ENCODE measurements at regions not wholly inside any gene's neighbourhood (a gene's known extent, or its start where the extent isn't known, plus 50 kb on each side); places are given as distances from the start of the nearest gene placed in this dataset.

DNA sequence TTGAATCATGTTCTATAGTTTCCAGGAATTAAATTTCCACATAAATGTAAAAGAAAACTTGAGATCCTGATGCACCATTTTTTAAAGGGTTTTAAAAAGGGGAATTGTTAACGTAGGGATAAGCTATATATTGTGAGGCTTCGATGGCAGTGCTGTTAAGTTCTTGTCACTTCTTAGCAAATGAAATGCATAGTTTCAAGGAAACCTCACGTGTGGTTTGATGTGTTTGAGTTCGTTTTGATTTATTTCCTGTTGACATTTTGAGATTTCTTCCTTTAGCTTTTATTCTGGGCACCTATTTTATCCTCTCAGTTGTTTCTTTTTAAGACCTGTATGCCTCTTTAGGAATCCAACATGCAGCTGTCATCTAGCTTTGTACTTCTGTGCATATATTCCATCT lies 301.0 kb downstream of the DOCK8 start:
- no peak for DNase-seq

DNA sequence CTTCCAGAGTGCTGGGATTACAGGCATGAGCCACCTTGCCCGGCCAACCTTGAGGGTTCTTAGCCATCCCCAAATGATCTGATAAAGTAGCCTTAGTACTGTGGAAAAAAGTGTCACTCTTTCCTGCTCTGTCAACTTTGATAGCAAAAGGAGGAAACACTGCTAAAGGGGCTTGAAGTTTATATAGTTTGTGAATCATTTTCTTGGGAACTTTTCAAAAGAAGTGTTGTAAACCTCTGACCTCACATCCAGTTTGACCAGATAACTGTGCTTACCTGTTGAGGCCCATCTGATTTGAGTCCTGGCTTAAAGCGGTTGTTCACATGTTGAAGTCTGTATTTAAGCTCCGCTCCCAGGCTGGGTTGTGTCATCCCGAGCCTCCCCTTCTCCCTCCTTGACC lies 303.3 kb downstream of the DOCK8 start:
- DNase-seq = no peak

DNA sequence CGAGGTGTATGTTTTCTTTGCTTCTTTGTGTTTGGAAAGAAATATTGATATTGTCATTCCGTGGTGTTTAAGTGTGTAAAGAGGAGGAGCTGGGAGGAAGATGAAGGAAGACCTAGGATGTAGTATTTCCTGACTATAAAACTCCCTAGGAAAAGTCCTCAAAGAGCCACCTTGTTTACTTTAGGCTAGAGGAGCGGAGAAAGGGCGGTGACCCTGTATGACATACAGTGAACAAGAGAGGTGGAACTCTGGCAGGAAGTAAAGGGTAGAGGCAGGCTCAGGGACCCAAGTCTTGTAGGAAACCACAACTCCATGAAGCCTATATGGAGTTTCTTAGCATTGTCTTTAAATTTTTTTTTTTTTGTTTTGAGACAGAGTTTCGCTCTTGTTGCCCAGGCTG lies 303.9 kb downstream of the DOCK8 start:
- DNase-seq = no peak

DNA sequence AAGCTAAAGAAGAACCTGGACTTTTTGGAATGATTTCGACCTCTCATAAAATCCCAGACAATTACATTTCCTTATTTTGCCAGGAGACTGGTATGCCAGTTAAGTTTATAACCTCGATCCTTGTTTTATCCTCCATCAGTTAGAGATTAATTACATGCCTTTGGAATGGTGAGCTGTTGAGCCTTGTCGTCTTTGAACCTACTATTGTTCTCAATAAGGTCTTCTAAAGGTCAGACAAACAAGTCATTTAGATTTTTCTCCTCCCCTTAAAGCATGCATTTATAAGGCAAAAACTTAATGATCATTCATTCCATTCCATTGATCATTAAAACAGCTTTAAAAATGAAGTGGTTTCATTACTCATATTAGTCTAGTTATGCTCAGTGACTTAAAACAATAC lies 304.9 kb downstream of the DOCK8 start:
- DNase-seq = no peak

DNA sequence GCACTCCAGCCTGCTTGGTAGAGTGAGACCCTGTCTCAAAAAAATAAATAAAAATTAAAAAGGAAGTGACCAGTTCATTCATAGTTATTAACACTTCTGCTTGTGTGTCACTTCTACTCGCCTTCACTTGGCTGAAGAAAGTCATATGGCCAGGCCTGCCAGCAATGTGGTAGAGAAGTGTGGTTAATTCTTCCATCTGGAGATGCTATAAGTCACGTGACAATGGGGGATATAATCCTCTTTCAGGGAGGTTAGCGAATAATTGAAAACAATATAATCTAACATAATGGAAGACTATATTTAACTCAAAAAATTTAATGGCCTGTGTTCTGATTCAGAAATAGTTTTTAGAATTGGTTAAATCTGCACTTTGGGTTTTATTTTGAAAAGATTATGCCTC lies 305.6 kb downstream of the DOCK8 start:
- no peak for DNase-seq

DNA sequence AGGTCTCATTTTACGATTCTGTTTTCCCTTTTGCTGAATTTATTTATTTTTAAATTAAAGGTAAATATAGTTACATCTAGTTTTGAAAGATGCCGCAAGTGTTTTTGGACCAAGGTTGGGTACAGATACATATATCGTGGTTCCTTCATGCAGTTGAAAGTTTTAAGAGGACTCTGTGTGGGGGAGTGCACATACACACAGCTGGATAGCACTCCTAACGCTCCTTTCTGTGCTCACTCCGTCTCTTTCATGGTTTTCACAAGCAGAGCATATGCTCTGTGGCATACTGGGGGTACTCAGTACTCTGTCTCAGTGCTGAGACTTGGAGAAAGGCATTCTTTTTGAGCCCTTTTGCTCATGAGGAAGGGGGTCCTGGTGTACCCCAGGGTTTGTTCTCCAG lies 307.5 kb downstream of the DOCK8 start:
- DNase-seq = no peak

DNA sequence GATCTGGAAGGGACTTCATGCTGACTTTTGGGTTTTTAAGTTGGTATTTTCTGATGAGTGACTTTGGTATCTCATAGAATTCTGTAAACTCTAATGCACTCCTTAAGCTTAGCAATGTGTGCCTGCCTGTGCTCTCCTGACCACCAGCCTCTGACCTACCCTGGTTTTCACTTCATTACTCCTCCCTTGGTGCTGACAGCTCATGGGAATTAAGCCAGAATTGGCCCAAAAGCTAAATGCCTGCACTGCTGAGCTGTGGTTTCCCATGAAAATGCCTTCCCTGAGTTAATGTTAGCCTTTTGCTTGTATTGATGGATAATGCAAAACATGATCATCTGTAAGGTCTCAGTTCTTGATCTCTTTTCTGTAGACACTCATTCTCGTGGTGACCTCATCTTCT lies 308.0 kb downstream of the DOCK8 start:
- no peak for DNase-seq

DNA sequence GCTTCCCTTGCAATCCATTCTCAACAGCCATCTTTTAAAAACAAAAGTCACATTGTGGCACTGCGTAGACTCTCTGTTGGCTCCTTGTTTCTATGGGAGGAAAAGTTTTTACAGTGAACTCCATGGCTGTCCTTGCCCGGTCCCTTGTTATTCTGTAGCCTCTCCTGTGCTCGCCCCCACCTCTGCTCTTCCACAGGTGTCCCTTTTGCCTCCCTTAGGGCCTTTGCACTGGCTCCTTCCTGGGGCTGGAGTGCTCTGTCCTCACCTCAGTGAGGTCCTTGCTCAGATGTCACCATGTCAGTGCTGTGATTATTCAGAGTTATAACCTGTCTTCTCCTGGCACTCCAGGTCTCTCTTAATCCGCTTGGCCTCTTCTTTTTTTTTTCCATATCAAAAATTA lies 308.8 kb downstream of the DOCK8 start:
- no peak for DNase-seq

DNA sequence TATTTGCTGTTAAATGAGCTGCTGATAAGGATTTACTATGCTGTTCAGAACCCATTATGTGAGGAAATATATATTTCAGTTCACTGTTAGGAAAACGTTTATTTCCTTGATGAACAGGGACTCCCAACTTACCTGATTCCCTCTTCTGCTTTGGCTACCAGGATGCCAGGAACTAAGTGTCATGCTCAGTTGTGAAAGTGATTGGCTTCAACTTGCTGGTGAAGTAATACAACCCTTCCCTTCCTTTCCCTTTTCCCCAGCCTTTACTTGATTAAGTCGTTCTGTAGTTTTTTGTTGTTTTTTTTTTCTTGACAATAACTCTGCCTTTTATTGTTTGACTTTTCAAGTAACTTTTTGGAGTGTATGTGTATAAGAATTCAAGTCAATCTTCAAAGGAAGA lies 309.3 kb downstream of the DOCK8 start:
- no peak for DNase-seq

DNA sequence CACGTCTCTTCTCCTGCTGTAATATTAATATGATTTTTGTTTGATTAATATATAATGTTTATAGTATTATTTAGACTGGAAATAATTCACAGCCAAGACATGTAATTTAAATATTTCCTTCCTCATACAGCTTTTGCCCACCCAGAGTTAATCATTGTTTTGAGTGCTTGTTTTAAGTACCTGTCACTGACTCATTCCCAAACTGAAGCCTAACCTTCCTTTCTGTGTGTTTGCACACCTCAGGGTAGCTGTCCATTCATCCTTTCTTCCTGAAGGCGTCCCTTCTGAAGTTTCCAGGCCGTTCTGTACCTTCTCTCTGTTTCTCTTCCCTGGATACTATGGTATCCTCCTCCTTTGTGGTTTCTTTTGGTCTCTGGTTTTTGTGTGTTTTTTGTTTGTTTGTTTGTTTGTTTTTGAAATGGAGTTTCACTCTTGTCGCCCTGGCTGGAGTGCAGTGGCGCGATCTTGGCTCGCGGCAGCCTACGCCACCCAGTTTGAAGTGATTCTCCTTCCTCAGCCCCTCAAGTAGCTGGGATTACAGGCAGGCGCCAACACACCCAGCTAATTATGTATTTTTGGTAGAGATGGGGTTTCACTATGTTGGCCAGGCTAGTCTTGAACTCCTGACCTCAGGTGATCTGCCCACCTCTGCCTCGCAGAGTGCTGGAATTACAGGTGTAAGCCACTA lies 312.4 kb downstream of the DOCK8 start:
- DNase-seq = no peak

DNA sequence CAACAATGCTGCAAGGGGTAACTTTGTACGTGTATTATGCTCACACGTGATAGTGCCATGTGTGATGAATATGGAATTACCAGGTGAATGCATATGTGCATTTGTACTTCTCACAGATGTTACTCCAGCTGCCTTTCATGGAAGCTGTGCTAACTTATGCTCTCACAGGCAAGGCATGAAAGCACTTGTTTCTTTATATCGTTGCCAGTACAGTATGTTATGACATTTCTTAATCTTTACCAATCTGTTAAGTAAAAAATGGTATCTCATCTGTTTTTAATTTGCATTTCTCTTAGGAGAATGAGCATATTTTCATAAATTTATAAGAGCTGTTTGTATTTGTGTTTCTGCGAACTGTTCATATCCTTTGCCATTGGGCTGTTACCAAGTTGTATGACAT lies 311.8 kb upstream of the DMRT1 start:
- no peak for DNase-seq

DNA sequence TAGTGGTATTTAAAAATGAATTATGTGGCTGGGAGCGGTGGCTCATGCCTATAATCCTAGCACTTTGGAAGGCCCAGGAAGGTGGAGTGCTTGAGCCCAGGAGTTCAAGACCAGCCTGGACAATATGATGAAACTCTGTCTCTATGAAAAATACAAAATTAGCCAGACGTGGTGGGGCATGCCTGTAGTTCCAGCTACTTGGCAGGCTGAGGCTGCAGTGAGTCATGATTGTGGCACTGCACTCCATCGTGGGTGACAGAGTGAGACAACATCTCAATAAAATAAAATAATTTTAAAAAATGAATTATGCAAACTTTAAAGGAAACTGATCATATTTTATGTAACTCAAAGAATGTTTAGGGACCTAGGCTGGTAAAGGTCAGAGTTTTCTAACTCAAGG lies 310.8 kb upstream of the DMRT1 start:
- DNase-seq = no peak

DNA sequence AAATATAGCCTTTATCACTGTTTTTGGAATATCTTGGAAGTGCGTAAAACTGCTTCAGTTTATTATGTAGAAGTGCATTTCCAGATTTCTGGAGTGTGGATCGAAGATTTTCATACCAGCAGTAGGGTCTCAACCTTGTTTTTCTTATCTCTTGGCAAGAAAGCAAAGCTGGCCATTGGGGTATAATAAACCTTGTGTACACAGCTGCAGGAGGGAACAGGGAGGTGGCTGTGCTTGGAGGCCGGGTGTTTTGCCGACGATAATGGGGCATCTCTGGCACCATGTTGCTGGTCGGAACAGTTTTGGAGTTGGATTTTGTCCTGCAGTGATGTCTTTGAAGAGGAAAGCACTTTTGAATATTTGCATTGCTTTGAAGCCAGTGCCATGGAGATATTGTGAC lies 308.8 kb upstream of the DMRT1 start:
- DNase-seq = no peak

DNA sequence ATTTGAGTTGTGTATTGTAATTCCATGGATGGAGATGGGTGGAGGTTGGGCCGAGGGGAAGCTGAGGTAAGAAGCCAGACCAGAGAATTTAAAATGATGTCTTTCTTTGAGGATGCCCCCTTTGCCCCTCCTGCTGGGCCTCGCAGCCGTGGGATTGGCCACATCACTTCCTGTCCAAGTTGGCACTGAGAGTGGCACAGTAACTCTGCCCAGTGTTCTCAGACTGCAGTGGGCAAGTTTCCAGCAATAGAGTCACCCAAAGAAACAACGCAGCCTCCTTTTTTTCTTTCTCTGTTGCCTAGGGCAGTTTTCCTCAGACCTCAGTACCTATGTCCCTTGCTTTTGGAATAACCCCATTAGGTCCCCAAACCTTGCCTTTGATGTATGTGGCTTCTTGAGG lies 306.6 kb upstream of the DMRT1 start:
- no peak for DNase-seq

DNA sequence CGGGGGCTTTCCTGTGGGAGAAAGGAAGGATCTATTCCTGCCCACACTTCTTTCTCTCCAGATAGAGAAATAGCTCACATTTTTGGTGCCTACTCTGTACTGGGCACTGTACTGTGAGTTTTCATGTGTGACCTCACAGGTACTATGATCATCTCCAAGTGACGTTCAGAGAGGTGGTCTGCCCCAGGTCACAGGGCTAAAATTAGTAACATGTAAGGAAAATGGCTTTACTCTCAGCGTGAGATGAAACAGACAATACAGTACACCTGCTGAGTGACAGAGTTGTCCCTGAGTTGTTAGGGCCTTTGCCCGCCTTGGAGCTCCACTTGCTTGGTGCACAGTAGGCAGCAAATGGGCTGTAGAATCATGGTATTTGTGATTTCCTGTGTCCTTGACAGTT lies 306.1 kb upstream of the DMRT1 start:
- DNase-seq = no peak

DNA sequence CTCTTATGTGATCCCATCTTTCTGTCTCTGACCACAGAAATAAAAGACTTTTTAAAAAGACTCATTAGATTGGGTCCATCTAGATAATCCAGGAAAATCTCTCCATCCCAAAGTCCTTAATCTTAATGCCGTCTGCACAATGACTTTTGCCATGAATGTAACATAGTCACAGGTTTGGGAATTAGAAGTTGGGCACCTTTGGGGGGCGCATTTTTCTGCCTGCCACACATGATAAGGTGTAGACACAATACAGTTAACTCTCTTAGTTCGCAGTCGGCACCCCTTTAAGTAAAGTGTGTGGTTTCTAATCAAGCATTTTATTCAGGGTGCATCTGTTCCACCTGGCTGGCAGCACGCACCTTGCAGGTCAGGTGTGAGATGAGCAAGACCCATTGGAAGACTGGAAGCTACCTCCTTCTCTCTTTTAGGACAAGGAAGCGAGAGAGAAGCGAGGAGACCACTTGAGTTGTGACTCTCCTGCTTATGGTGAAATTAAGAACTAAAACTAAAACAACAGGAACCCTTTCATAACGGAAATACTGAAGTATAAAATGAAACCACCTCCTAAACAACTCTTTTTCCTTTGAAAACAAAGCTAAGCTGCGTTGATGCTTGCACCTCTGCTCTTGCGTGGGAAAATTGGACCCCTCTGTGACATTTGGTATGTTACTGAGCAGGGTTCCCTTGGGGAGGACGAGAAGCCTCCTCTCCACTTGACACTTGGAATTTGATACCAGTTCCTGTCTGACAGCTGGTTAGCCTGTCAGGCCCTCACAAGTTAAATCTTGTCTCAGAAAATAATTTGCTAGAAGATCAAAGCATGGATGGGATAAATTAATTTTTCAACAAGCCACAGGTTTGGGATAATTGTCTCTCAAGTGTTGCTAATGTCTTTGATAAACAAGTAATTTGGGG lies 304.6 kb upstream of the DMRT1 start:
- DNase-seq = no peak

DNA sequence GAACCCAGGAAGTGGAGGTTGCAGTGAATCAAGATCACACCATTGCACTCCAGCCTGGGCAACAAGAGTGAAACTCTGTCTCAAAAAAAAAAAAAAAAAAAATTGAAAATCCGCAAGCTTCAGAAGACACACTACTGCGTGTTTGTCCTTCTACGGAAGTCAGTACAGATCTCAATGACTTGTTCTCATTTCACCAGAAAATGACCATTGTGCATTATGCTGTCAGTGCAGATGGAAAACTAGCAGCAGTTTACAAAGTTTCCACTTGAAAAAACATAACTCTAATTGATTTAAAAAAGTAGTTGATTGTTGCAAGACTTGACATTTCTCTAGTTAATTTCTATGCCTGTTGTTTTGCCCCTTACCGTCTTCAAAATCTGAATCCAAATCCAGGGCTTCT lies 298.0 kb upstream of the DMRT1 start:
- DNase-seq = no peak

DNA sequence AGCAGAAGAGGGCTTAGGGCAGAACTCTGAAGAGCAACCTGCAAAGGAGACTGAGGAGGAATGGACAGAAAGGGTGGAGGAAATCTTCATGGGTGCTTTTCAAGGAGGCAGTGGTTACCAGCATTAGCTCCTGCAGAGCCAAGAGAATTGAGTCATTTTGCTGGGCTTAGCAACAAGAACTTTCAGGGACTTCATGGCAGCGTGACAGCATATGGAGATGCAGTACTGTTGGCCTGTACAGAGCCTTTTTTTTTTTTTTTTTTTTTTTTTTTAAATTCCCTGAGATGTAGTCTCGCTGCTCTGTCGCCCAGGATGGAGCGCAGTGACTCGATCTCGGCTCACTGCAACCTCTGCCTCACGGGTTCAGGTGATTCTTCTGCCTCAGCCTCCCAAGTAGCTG lies 296.0 kb upstream of the DMRT1 start:
- no peak for DNase-seq

DNA sequence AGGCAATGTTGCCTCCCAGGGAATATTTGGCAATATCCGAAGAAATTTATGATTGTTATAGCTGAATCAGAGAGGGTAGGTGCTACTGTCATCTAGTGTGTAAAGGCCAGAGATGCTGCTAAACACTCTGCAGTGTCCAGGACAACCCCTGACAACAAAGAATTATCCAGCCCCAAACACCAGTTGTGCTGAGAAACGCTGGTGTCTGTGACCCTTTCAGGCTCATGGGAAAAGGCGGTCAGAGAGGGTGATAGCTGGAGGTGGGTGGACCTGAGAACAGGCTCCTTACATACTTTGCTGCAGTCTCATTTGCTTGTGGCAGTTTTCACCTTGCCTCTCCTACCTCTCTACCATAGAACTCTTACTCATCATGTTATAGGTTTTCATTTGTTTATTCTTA lies 295.3 kb upstream of the DMRT1 start:
- no peak for DNase-seq

DNA sequence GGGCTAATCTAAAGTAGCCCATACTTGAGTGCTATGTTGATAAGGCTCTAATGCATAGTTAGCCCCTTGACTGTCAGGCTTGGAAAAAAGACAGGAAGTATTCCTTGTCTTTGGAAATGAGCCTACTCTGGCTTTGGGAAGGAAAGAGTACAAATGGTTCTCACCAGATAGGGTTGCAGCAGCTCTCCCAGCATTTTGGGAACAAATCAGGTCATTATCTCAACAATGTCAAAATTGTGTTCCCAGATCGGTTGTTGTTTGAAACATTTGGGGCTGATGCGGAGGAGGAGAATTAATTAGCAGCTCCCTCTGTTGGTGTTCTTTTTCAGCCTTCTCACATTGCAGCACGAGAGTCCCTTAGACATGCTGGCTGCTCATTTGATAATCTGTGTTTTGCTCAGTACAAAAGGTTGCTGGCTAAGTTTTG lies 294.7 kb upstream of the DMRT1 start:
- no peak for DNase-seq

DNA sequence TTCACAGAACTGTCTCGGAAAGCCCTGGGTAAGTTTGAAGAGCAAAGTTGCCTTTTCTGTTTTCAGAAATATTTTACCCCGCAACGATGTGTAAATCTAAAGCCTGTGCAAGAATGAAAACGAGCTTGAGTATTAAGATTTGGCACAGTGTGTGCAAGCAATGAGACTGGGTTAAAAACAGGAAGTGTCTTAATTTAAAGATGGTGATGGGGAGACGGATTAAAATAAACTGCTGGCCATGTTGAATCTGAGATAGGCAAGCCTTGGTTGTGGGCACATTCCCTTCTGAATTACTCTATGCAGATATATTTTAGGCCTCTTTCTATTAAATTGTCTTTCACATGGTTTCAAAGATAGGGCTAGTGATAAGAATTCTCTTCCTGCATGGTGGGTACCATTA lies 294.2 kb upstream of the DMRT1 start:
- no peak for DNase-seq

DNA sequence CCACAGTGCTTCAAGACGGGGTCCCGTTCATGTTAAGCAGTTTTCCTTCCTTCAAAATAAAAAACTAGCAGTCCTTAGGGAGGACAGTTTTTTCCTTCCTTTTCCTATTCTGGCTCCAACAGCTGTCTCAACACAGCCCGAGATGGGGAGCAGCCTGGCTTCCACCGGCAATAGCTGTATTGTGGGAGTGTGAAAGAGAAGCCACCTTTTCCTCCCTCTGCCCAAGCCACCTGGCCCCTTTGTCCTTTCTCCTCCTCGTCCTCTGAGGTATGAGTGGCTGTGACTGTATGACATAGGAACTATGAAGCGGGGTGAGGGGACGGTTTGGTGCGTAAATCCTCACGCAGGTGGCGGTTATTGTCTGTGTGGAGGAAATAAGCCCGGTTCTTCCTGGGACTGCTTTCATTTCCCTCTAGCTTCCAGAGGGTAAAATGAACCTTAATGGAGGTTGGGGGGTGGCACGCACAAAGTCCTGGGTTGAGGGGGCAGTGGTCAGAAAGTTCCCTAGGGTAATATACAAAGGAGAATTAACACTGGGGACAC lies 292.0 kb upstream of the DMRT1 start:
- DNase-seq = no peak

DNA sequence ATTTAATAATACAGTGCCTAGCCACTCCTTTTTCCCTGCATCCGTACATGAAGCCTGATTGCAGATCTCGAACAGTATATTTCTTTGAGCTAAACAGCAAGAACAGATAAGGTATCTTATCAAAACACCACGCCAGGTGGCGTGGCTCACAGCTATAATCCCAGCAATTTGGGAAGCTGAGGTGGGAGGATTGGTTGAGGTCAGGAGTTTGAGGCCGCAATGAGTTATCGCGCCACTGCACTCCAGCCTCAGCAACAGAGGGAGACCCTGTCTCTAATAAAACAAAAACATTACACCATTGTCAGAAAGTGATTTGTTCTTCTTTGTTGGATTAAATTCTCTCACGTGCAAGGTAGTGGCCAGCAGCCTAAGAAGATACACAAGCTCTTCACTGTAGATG lies 291.2 kb upstream of the DMRT1 start:
- no peak for DNase-seq
